A673 (cell line): ENCODE measurements at regions not wholly inside any gene's neighbourhood (a gene's known extent, or its start where the extent isn't known, plus 50 kb on each side); places are given as distances from the start of the nearest gene placed in this dataset.

ENCODE experiments used
- CTCF ChIP-seq: fragments of 300-800, 200-600 bp; sonication (generic); conservative IDR thresholded peaks from 2 replicates; pipeline ENCODE4 v1.5.1; 2017; ENCODE audit warnings: low read depth, mild to moderate bottlenecking, antibody characterized with exemption, low read length, moderate library complexity, mixed read lengths
- EZH2 ChIP-seq: fragments of 200-600 bp; sonication (generic); IDR thresholded peaks from 2 replicates; pipeline ENCODE4 v1.6.1; 2017; ENCODE audit warnings: borderline replicate concordance, low read depth, mild to moderate bottlenecking, mixed read lengths, antibody characterized with exemption, low read length; ENCODE audit not compliant: poor library complexity, severe bottlenecking

- no peak for TF ChIP-seq CTCF
- TF ChIP-seq EZH2: no peak
Measured at GRCh38 chr3:104582092-104582491, 784.6 kb upstream of the ALCAM start.
